ENCODE measurements at regions not wholly inside any gene's neighbourhood (a gene's known extent, or its start where the extent isn't known, plus 50 kb on each side); places are given as distances from the start of the nearest gene placed in this dataset.

GRCh38 chr17:5948811-5949210 lies 121.4 kb upstream of the WSCD1 start:
- dilution Hi-C loops (cut with HindIII; ENCODE audit: low sequenced_read_pairs, unreplicated experiment), result no loop called here
- no peak for TF ChIP-seq MAFK (IDR thresholded peaks at IDR 0.05; ENCODE audit: low read depth, low read length)
- TF ChIP-seq RCOR1 (IDR thresholded peaks at IDR 0.05; ENCODE audit: insufficient replicate concordance, low read length), result no peak
- no peak for TF ChIP-seq MAZ (IDR thresholded peaks at IDR 0.05; ENCODE audit: borderline replicate concordance, low read depth, low read length)
- no peak for TF ChIP-seq CTCF (conservative IDR thresholded peaks at IDR 0.05; ENCODE audit: low read depth, low read length)
- no peak for TF ChIP-seq SMC3 (IDR thresholded peaks at IDR 0.05; ENCODE audit: low read depth, low read length)
- TF ChIP-seq FOS (IDR thresholded peaks at IDR 0.05; ENCODE audit: low read depth, low read length), result no peak
- TF ChIP-seq NFE2L2 (IDR thresholded peaks at IDR 0.05; ENCODE audit: low read depth, low read length), result no peak
- TF ChIP-seq BHLHE40 (IDR thresholded peaks at IDR 0.05; ENCODE audit: low read depth, low read length), result no peak
- TF ChIP-seq USF2 (IDR thresholded peaks at IDR 0.05; ENCODE audit: low read depth, low read length), result no peak
- TF ChIP-seq CEBPB (IDR thresholded peaks at IDR 0.05; ENCODE audit: low read depth, low read length), result no peak
- no peak for TF ChIP-seq POLR2A (IDR thresholded peaks at IDR 0.05; ENCODE audit: low read depth, low read length)
- TF ChIP-seq ELK1 (IDR thresholded peaks at IDR 0.05; ENCODE audit: borderline replicate concordance, low read depth, low read length), result no peak
- no peak for TF ChIP-seq CHD1 (IDR thresholded peaks at IDR 0.05; ENCODE audit: low read depth, low read length)
- TF ChIP-seq RFX5 (IDR thresholded peaks at IDR 0.05; ENCODE audit: low read depth, low read length), result no peak
- no peak overlapping the region for H3K56ac ChIP-seq (ENCODE audit: extremely low read depth, insufficient read depth, low read length)
- H3K4me2 ChIP-seq (ENCODE audit: low read depth, low read length), result no peak overlapping the region
- H3K36me3 ChIP-seq (ENCODE audit: control insufficient read depth, insufficient read depth, low read length), result no peaks in the 10 kb centered on the region
- no peaks in the 10 kb centered on the region for H3K9me1 ChIP-seq (ENCODE audit: insufficient read depth, low read length)
- CTCF ChIA-PET, result no interaction called here
- H4K20me1 ChIP-seq (ENCODE audit: insufficient read depth, low read length), result no peaks in the 10 kb centered on the region
- no peaks in the 10 kb centered on the region for H3K4me1 ChIP-seq (ENCODE audit: control insufficient read depth, insufficient read depth, low read length)
- no peak overlapping the region for H3K23ac ChIP-seq (ENCODE audit: low read depth, low read length)
- no peak overlapping the region for H4K91ac ChIP-seq (ENCODE audit: insufficient read depth, low read depth, low read length)
- WGBS, 2 experiments (ENCODE audit: extremely low coverage in 2 of 2, insufficient read length in 1 of 2), result no CpG with 5 or more reads among the region's 3 CpGs
- no peaks in the 10 kb centered on the region for H3K27me3 ChIP-seq (ENCODE audit: control insufficient read depth, insufficient read depth, low read length)
- no TSS peak for BruUV-seq (replicated peaks)
- no peak overlapping the region for H4K5ac ChIP-seq (ENCODE audit: low read depth, low read length)
- ATAC-seq (ENCODE audit: low read depth) (no peak), DNase-seq (no peak)
- H2AK5ac ChIP-seq (ENCODE audit: low read depth, low read length), result no peak overlapping the region
- no peak overlapping the region for H3K4ac ChIP-seq (ENCODE audit: low read depth, low read length)
- H3K9me3 ChIP-seq (ENCODE audit: control insufficient read depth, insufficient read depth, low read length), result peaks cover 2% of the 10 kb centered on the region; the same call in 1 of the 2 replicates
- H3K18ac ChIP-seq (ENCODE audit: low read depth, low read length), result no peak overlapping the region
- no peaks in the 10 kb centered on the region for H3K79me1 ChIP-seq (ENCODE audit: low read depth in 1 of 2, low read length in 2 of 2)
- H3K27ac ChIP-seq (ENCODE audit: insufficient read depth, low read length), result no peak overlapping the region
- H3K14ac ChIP-seq (replicated peaks; ENCODE audit: low read depth, low read length), result no peak overlapping the region
- no peak overlapping the region for H2BK15ac ChIP-seq (ENCODE audit: low read depth, low read length)
- no peak overlapping the region for H2BK120ac ChIP-seq (ENCODE audit: low read depth, low read length)
- no peak overlapping the region for H2AFZ ChIP-seq (replicated peaks; ENCODE audit: low read length, poor library complexity)
- H3K9ac ChIP-seq (ENCODE audit: low read depth, low read length), result no peak overlapping the region
- H2BK20ac ChIP-seq (ENCODE audit: low read depth, low read length), result no peak overlapping the region
- H4K8ac ChIP-seq (ENCODE audit: low read depth in 2 of 2, low read length in 2 of 2), result no peak overlapping the region
- in situ Hi-C loops (cut with MboI; ENCODE audit: low sequenced_read_pairs), result no loop called here
- H2BK5ac ChIP-seq (ENCODE audit: low read depth, low read length, poor library complexity, severe bottlenecking), result no peak overlapping the region
- intact Hi-C loops (cut with micrococcal nuclease), result no loop called here
- H2AK9ac ChIP-seq (replicated peaks; ENCODE audit: low read depth, low read length, poor library complexity), result no peak overlapping the region
- POLR2A ChIA-PET (ENCODE audit: unreplicated experiment), result no interaction called here
- no peak overlapping the region for H3K4me3 ChIP-seq (ENCODE audit: insufficient read depth, low read depth, low read length)
